ENCODE measurements at regions not wholly inside any gene's neighbourhood (a gene's known extent, or its start where the extent isn't known, plus 50 kb on each side); places are given as distances from the start of the nearest gene placed in this dataset.

DNA sequence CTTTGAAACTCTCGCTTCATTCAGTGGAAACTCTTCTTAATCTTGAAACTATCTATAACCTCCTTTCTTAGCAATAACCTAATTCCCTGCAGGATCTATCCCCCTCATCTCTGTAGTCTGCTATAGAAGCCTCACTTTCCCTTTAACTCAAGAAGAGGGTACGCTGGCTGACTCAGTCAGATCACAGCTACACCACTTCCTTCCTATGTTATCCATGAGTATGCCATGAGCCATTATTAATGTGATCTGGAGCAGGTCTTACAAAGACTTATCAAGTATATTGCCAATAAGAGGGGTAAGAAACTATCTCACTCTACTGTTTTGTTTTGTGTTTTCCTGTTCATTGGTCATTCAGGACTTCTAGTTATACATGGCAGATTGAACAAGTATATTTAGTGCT, 165.3 kb downstream of the PJA1 start:
- WGBS (ENCODE audit: insufficient coverage, insufficient replicate concordance, low lambda C conversion rate, missing lambda C conversion rate): 0% methylated on average over 2 of the region's 2 CpGs
- no peak for FAIRE-seq
- H3K27ac ChIP-seq (ENCODE audit: control insufficient read depth, insufficient read depth): no peak overlapping the region
- ATAC-seq: no peak
- no peaks in the 10 kb centered on the region for H3K79me2 ChIP-seq (ENCODE audit: control insufficient read depth, insufficient read depth, low read length)
- H2AFZ ChIP-seq (ENCODE audit: control insufficient read depth, low read depth, low read length): no peak overlapping the region
- SMC1A ChIA-PET (ENCODE audit: uncharacterized antibody, unreplicated experiment): no interaction called here
- BruUV-seq (replicated peaks): no TSS peak
- H3K4me1 ChIP-seq (ENCODE audit: control insufficient read depth, insufficient read depth, low read length): no peaks in the 10 kb centered on the region
- in situ Hi-C loops (cut with MboI): no loop called here
- H3K9me3 ChIP-seq (replicated peaks; ENCODE audit: control insufficient read depth, insufficient read depth, low read length): no peaks in the 10 kb centered on the region
- intact Hi-C loops (cut with micrococcal nuclease; ENCODE audit: unreplicated experiment): no loop called here
- no peaks in the 10 kb centered on the region for H4K20me1 ChIP-seq (ENCODE audit: control insufficient read depth, insufficient read depth)
- no peaks in the 10 kb centered on the region for H3K36me3 ChIP-seq (ENCODE audit: control insufficient read depth in 2 of 2, insufficient read depth in 2 of 2, low read length in 1 of 2)
- POLR2A ChIA-PET: no interaction called here
- DNase-seq (ENCODE audit: low read depth, low spot score): no peak
- no peak overlapping the region for H3K4me2 ChIP-seq (ENCODE audit: control insufficient read depth, insufficient read depth)
- CTCF ChIA-PET: no interaction called here
- TF ChIP-seq SUZ12 (IDR thresholded peaks at IDR 0.05; ENCODE audit: unreplicated experiment) (no peak), TBL1XR1 (IDR thresholded peaks at IDR 0.05; ENCODE audit: low read depth, low read length) (no peak), HCFC1 (IDR thresholded peaks at IDR 0.05; ENCODE audit: low read length) (no peak), TCF7 (IDR thresholded peaks at IDR 0.05; ENCODE audit: borderline replicate concordance) (no peak), RAD51 (IDR thresholded peaks at IDR 0.05) (no peak), MYB (IDR thresholded peaks at IDR 0.05; ENCODE audit: borderline replicate concordance, low read depth, low read length) (no peak), SIN3A (IDR thresholded peaks at IDR 0.05; ENCODE audit: low read depth, low read length) (no peak), NR2C2 (IDR thresholded peaks at IDR 0.05; ENCODE audit: borderline replicate concordance, control insufficient read depth, insufficient read length, low read depth) (no peak)
- TF ChIP-seq, protein P1, sequence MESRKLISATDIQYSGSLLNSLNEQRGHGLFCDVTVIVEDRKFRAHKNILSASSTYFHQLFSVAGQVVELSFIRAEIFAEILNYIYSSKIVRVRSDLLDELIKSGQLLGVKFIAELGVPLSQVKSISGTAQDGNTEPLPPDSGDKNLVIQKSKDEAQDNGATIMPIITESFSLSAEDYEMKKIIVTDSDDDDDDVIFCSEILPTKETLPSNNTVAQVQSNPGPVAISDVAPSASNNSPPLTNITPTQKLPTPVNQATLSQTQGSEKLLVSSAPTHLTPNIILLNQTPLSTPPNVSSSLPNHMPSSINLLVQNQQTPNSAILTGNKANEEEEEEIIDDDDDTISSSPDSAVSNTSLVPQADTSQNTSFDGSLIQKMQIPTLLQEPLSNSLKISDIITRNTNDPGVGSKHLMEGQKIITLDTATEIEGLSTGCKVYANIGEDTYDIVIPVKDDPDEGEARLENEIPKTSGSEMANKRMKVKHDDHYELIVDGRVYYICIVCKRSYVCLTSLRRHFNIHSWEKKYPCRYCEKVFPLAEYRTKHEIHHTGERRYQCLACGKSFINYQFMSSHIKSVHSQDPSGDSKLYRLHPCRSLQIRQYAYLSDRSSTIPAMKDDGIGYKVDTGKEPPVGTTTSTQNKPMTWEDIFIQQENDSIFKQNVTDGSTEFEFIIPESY (IDR thresholded peaks at IDR 0.05): no peak
- H3K27me3 ChIP-seq (replicated peaks in 1 of 2; ENCODE audit: control insufficient read depth in 2 of 2, insufficient read depth in 2 of 2, low read length in 1 of 2): peaks cover 0 to 3% of the 10 kb centered on the region in 2 experiments; a peak in 3 of 4 replicates
- RAD21 ChIA-PET (ENCODE audit: unreplicated experiment): no interaction called here
- no peak overlapping the region for H3K4me3 ChIP-seq
- no peak overlapping the region for H3K9ac ChIP-seq (ENCODE audit: control insufficient read depth, insufficient read depth, low read length)

Measured in GM12878 (cell line).